GM18511 (cell line): ENCODE measurements at regions not wholly inside any gene's neighbourhood (a gene's known extent, or its start where the extent isn't known, plus 50 kb on each side); places are given as distances from the start of the nearest gene placed in this dataset.
A peak's percentile ranks its signal among the peaks of the same experiment; 100 is the strongest.

Experiments
- ATAC-seq: cut with Tn5 transposase; IDR thresholded peaks from one replicate; pipeline ENCODE4 v1.9.1; 2021; ENCODE audit warnings: mild to moderate bottlenecking, moderate library complexity; ENCODE audit not compliant: unreplicated experiment

DNA sequence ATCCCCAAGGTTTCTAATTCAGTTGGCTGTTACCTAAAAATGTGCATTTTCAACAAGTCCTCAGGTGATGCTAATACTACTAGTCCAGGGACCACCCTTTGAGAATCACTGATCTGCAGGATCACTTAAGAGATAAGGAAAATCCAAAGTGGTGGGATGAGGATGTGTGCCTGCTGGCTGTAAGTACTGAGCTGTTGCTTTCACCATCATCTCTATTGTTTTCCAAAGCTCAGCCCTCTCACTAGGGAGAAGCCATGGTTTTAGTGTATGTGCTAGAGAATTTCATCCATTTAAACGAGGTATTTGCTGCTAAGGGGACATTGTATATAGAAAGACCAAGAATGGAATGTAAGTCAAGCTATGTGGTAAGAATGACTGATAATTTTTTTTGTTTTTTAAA, 202.3 kb downstream of the KIF21A start:
- no peak for ATAC-seq

GRCh38 chr12:39239490-39240486, 203.1 kb downstream of the KIF21A start:
- no peak for ATAC-seq

GRCh38 chr12:39237004-39237403, 205.9 kb downstream of the KIF21A start:
- no peak for ATAC-seq

- ATAC-seq, result no peak
Measured at GRCh38 chr12:39235990-39236767, 206.7 kb downstream of the KIF21A start.

DNA sequence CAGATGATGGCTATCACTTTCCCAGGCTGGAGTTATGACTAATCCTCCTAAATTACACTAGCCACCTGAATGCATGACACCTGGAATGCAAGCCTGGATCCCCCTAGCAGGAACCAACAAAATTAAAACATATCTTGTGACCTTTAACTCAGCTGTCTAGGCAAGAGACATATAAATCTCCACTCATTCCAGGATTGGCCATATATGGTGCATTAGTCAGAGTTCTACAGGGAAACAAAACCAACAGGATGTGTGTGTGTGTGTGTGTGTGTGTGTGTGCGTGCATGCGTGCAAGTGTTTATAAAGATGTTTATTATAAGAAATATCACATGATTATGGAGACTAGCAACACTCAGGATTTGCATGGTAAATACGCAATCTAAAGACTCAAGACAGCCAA, 212.8 kb downstream of the KIF21A start:
- no peak for ATAC-seq

DNA sequence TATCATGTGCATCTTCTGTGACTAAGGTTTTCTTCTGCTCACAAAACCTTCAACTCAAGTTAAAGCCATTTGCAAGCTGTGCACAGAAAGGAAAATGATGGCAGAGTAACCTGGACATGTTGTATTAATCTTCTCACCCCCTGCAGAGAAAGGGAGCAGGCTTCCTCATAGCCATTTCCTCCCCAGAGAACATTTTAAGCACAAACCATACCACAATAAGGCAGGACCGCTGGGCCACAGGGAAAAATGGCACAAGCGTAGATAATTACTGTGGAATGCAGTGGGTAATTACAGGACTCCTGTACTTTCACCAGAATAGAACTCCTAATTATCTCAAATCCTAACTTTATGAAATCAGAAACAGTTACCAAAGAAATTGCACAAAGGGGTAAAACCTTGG, 215.7 kb downstream of the KIF21A start:
- no peak for ATAC-seq

DNA sequence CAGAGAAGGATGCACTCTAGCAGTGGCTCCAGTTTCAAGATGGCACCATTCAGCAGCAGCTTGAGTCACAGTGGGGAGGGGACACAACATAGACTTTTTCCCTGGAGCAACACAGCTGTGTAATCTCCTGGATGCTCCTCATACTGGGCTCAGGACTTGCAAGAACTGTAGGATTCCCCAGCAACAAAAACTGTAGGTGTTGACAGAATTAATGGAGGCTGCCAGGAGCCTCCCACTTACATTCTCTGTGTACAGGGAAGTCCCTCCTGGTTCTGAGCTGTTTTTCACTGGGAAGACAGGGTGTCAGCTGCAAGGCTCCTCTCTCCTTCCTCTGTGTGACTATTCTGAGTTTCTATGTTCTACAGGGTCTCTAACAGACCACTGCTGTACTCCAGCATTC, 217.9 kb downstream of the KIF21A start:
- no peak for ATAC-seq

DNA sequence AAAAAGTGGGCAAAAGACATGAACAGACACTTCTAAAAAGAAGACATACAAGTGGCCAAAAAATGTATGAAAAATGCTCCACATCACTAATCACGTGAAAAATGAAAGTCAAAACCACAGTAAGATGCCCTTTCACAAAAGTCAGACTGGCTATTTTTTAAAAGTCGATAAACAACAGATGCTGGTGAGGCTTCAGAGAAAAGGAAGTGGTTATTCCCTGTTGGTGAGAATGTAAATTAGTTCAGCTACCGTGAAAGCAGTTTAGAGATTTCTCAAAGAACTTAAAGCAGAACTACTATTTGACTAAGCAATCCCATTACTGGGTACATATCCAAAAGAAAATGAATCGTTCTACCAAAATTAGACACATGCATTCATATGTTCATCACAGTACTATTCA, 237.0 kb downstream of the KIF21A start:
- ATAC-seq, result peak; percentile 72

GRCh38 chr12:39199351-39199750, 243.6 kb downstream of the KIF21A start:
- no peak for ATAC-seq

GRCh38 chr12:39188689-39189088, 254.2 kb downstream of the KIF21A start:
- ATAC-seq, result no peak

DNA sequence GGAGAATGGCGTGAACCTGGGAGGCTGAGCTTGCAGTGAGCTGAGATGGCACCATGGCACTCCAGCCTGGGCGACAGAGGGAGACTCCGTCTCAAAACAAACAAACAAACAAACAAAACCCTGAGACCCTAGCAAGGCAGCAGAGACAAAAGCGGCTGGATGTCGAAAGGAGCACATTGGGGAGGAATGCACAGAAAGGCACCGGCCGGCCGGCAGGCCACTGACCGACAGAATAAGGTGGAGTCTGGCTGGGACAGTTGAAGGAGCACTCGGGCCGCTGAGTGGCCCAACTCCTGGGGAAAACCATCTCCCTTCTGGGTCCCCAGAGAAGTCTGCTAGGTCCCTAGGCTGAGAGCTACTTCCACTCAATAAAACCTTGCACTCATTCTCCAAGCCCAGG, 256.2 kb downstream of the KIF21A start:
- ATAC-seq, result no peak

GRCh38 chr12:39178837-39179236, 264.1 kb downstream of the KIF21A start:
- no peak for ATAC-seq

DNA sequence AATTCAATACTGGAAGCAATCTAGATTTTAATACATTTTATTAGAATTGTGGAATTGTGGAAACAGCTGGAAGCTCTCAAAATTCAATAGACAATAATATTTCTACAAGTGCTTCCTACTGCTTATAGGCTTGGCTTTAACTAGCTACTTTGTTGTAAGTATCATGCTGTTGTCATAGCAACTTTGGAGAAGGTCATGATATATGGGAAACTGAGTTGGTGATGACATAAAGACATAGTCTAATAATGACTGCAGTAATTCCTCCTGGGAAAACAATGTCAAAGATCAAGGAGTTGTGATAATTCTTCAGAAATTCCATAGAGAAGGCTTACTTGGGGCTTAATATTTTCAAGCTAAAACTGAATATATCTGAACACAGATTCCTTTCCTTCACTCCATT, 266.6 kb downstream of the KIF21A start:
- ATAC-seq, result no peak

GRCh38 chr12:39173726-39174125, 268.3 kb upstream of the CPNE8 start:
- ATAC-seq, result peak; percentile 85

GRCh38 chr12:39165338-39165737, 259.9 kb upstream of the CPNE8 start:
- ATAC-seq, result no peak

GRCh38 chr12:39161465-39162085, 256.2 kb upstream of the CPNE8 start:
- ATAC-seq, result no peak

DNA sequence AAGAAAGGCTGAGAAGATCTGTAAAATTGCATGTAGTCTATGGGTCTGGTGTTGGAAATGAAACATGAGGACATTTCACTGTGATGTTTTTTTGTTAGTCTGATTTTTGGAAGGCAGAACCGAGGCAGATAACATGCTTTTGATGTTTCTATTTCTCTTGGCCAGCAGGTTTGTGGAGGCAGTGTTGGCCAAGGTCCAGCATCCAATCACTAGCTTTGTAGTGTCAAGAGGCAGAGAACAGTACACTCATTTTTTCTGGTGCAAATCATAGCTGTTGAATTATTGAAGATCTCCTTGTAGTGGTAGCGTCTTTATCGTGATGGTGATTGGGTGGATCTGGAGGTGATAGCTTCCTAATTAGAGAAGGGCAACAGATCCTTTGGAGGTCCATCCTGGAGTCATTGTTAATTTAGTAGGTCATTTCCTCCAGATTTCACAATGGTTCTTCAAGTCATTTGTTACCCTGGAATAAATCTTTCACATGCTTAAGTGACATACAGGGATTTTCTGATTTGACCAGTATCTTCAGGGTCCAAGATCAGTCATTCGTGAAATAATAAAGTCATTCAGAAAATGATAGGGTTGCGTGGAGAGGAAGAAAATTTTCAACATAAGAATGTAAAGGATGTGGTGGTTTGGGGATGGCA, 252.4 kb upstream of the CPNE8 start:
- no peak for ATAC-seq

DNA sequence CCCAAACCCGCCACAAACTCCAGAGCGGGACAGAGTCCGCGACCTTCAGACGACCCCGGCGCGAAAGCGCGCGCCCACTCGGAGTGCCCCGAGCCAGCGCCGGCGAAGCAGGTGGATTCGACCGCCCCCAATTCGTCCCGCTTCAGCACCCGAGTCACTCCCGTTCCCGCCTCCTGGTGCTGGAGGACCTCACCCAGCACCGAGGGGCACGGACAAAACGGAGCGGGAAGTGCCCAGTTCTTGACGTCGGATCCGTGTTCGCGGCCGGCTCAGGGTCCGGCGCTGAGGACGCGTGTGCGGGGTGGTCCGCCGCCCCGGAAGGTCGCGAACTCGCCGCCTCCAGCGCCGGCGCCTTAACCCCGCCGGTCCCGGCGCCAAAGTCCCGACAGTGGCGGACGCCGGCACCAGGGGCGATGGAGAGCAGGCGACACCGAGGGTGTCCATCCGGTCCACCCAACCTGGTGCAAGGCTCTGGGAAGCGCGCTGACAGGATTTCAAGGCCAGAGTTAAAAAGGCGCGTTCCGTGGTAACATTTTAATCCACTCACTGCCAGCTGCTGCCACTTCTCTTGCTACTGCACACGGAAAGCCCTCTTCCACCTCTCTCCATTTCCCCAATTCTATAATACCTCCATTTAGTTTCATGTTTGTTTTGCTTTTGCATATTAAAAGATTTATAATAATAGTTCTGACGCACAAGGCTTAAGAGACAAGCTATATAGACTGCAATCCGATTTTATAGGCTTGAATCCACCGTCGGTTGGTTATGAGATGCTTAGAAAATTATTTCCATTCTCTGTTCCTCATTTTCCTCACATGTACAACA, 240.0 kb upstream of the CPNE8 start:
- peak; percentile 94 for ATAC-seq

DNA sequence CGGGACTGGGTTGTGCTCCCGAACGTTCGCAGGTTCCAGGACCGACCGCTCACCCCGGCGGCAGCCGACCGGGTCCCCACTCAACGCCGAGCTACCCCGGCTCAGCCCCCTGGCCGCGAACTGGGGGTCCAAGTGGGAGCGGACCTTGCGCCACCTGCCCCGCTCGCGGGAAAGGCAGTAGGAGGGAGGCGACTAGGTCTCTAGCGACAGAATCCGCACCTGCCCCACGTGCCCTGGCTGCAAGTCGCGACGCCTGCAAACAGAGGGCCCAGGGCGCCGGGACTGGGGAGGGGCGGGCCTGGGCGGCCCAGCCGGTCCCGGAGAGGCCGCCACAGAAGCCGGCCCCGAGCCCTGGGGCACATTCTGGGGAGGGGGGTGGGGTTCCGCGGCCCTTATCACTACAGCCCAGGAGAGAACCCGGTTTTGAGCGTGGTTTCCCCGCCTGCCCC, 239.2 kb upstream of the CPNE8 start:
- ATAC-seq, result no peak

DNA sequence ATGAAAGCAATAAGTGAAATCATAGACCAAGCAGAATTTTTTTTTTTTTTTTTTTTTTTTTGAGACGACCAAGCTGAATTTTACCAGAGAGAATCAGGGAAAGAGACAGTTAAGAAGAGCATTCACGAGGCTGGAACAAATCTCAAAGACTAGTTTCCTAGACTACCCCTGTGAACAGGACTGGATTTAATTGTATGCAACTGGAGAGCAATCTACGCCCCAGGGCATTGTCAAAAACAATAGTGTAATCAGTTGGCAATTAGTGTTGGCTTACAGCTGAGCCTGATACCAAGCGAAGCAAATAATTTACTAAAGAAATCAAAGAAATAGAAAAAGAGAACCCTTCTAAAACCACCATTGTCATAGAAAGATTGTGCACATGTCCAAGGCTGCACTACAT, 232.9 kb upstream of the CPNE8 start:
- ATAC-seq, result no peak
